HG02884 (cell line): ENCODE measurements at regions not wholly inside any gene's neighbourhood (a gene's known extent, or its start where the extent isn't known, plus 50 kb on each side); places are given as distances from the start of the nearest gene placed in this dataset.
A peak's percentile ranks its signal among the peaks of the same experiment; 100 is the strongest.

Source experiments
- ATAC-seq: cut with Tn5 transposase; IDR thresholded peaks from one replicate; pipeline ENCODE4 v1.9.1; 2021; ENCODE audit warnings: mild to moderate bottlenecking, moderate library complexity; ENCODE audit not compliant: unreplicated experiment

GRCh38 chr9:115599898-115600297, 481.9 kb upstream of the TNC start:
- ATAC-seq: no peak

- no peak for ATAC-seq
Measured at GRCh38 chr9:115601434-115601833, 483.5 kb upstream of the TNC start.

- ATAC-seq: no peak
Measured at GRCh38 chr9:115604831-115605483, 487.0 kb upstream of the TNC start.

- ATAC-seq: no peak
Measured at GRCh38 chr9:115606838-115607237, 488.9 kb upstream of the TNC start.

- no peak for ATAC-seq
Measured at GRCh38 chr9:115614326-115614999, 496.5 kb upstream of the TNC start.

- no peak for ATAC-seq
Measured at GRCh38 chr9:115615000-115615401, 497.0 kb upstream of the TNC start.

- ATAC-seq: no peak
Measured at GRCh38 chr9:115615821-115616665, 498.1 kb upstream of the TNC start.

GRCh38 chr9:115616666-115617239, 498.8 kb upstream of the TNC start:
- ATAC-seq: no peak

- no peak for ATAC-seq
Measured at GRCh38 chr9:115625251-115625650, 507.3 kb upstream of the TNC start.

GRCh38 chr9:115625954-115626353, 508.0 kb upstream of the TNC start:
- no peak for ATAC-seq

- ATAC-seq: no peak
Measured at GRCh38 chr9:115627511-115627910, 509.6 kb upstream of the TNC start.

GRCh38 chr9:115628426-115628825, 510.5 kb upstream of the TNC start:
- ATAC-seq: no peak

GRCh38 chr9:115629879-115630840, 512.2 kb upstream of the TNC start:
- ATAC-seq: no peak

GRCh38 chr9:115632391-115632790, 514.4 kb upstream of the TNC start:
- ATAC-seq: no peak

- no peak for ATAC-seq
Measured at GRCh38 chr9:115633104-115633503, 515.1 kb upstream of the TNC start.

GRCh38 chr9:115635680-115636383, 517.8 kb upstream of the PAPPA start:
- ATAC-seq: peak; percentile 45

- ATAC-seq: no peak
Measured at GRCh38 chr9:115636596-115636995, 517.0 kb upstream of the PAPPA start.

- ATAC-seq: no peak
Measured at GRCh38 chr9:115637661-115638060, 515.9 kb upstream of the PAPPA start.

GRCh38 chr9:115640887-115641286, 512.7 kb upstream of the PAPPA start:
- ATAC-seq: no peak

GRCh38 chr9:115642285-115642684, 511.3 kb upstream of the PAPPA start:
- ATAC-seq: no peak
